Body of pancreas (tissue), 4 donors: ENCODE measurements at regions not wholly inside any gene's neighbourhood (a gene's known extent, or its start where the extent isn't known, plus 50 kb on each side); places are given as distances from the start of the nearest gene placed in this dataset.

Source experiments
- ATAC-seq: fragments of 150-250 bp; one replicate; pipeline ENCODE4 v1.9.1; 2016
- DNase-seq, 4 donors: peaks; one replicate each; pipeline ENCODE4 v3.0.0-alpha.2; 2019
- H3K27ac ChIP-seq, 4 donors: fragments of 200-600 bp; sonication (generic); 1 replicate in 3 of 4; 2 replicates in 1 of 4; pipeline versions ENCODE4 v1.5.1 to v1.6.1; 2016 to 2019; ENCODE audit warnings: mild to moderate bottlenecking in 1 of 4, mixed read lengths in 1 of 4, moderate library complexity in 1 of 4
- H3K27me3 ChIP-seq, 2 donors: fragments of 200-600 bp; sonication (generic); one replicate each; pipeline ENCODE4 v1.6.0; 2016; ENCODE audit warnings: mild to moderate bottlenecking in 1 of 2
- H3K36me3 ChIP-seq, 2 donors: fragments of 200-600 bp; sonication (generic); replicated peaks in 1 of 2; 2 replicates each; pipeline ENCODE4 v1.5.1; 2016; ENCODE audit warnings: low read depth in 2 of 2; ENCODE audit not compliant: insufficient read depth in 1 of 2
- H3K4me1 ChIP-seq: fragments of 200-600 bp; sonication (generic); one replicate; pipeline ENCODE4 v1.6.0; 2016
- H3K4me3 ChIP-seq, 2 donors: fragments of 200-600 bp; sonication (generic); 1 replicate in 1 of 2; 2 replicates in 1 of 2; pipeline ENCODE4 v1.5.1; 2016 to 2019
- H3K9me3 ChIP-seq, 3 donors: fragments of 200-600 bp; sonication (generic); 1 replicate in 2 of 3; 2 replicates in 1 of 3; pipeline ENCODE4 v1.5.1; 2016
- CTCF ChIP-seq, 7 experiments: fragments of 450-650 bp in 4 of 7; fragments of 200-600 bp in 3 of 7; sonication (generic) in 3 of 7; IDR thresholded peaks; one replicate each; pipeline ENCODE4 v1.5.1; 2016 to 2019; ENCODE audit warnings: antibody characterized with exemption in 7 of 7
- POLR2A ChIP-seq, 3 donors: fragments of 450-650 bp; IDR thresholded peaks; one replicate each; pipeline ENCODE4 v1.6.1; 2016; ENCODE audit warnings: antibody characterized with exemption in 3 of 3, mild to moderate bottlenecking in 2 of 3
- WGBS, 2 donors: methylation state at CpG; one replicate each; pipeline ENCODE4 v1.1.5; 2017; 5-methylcytosine and 5-hydroxymethylcytosine counted together
- intact Hi-C: fragments of 100-400 bp; cut with DNase I; formaldehyde crosslinking; loops from one replicate; pipeline ENCODE4 v1.15.1; 2023

DNA sequence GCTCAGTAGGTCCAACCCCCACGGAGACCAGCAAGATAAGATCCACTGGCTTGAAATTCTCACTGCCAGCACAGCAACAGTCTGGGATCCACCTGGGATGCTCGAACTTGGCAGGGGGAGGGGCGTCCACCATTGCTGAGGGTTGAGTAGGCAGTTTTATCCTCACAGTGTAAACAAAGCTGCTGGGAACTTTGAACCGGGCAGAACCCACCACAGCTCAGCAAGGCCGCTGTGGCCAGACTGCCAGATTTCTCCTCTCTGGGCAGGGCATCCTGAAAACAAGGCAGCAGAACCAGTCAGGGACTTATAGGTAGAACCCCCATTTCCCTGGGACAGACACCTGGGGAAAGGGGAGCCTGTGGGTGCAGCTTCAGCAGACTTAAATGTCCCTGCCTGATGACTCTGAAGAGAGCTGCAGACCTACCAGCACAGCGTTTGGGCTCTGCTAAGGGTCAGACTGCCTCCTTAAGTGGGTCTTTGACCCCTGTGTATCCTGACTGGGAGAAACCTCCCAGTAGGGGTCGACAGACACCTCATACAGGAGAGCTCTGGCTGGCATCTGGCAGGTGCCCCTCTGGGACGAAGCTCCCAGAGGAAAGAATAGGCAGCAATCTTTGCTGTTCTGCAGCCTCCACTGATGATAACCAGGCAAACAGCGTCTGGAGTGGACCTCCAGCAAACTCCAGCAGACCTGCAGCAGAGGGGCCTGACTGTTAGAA, 782.4 kb upstream of the EYS start:
- no peak for DNase-seq
- 32 to 42% methylated on average over 4 to 9 of the region's 9 CpGs for WGBS, 2 donors
- TF ChIP-seq CTCF (IDR thresholded peaks at IDR 0.05) (no peak), POLR2A (IDR thresholded peaks at IDR 0.05) (no peak)

GRCh38 chr6:66481216-66481615, 774.2 kb upstream of the EYS start:
- no peaks in the 10 kb centered on the region for H3K9me3 ChIP-seq
- DNase-seq: no peak
- ATAC-seq: no peak
- H3K4me1 ChIP-seq: no peaks in the 10 kb centered on the region
- WGBS, 2 donors: 72 to 77% methylated on average over 7 to 8 of the region's 8 CpGs
- no peaks in the 10 kb centered on the region for H3K27me3 ChIP-seq
- H3K4me3 ChIP-seq: no peak overlapping the region
- TF ChIP-seq POLR2A (IDR thresholded peaks at IDR 0.05) (no peak), CTCF (IDR thresholded peaks at IDR 0.05) (no peak)
- no peaks in the 10 kb centered on the region for H3K36me3 ChIP-seq
- H3K27ac ChIP-seq: no peak overlapping the region
- intact Hi-C loops: no loop called here

More for the DNA sequence above, 782.4 kb upstream of the EYS start:
- Histone ChIP-seq H3K9me3 (no peaks in the 10 kb centered on the region), H3K27me3 (no peaks in the 10 kb centered on the region), H3K27ac (no peak overlapping the region), H3K36me3 (no peaks in the 10 kb centered on the region), H3K4me1 (no peaks in the 10 kb centered on the region), H3K4me3 (no peak overlapping the region)
- intact Hi-C loops: no loop called here
- no peak for ATAC-seq

GRCh38 chr6:66478705-66479104, 771.7 kb upstream of the EYS start:
- Histone ChIP-seq H3K27ac (no peak overlapping the region), H3K9me3 (no peaks in the 10 kb centered on the region), H3K36me3 (no peaks in the 10 kb centered on the region), H3K4me1 (no peaks in the 10 kb centered on the region), H3K4me3 (no peak overlapping the region), H3K27me3 (no peaks in the 10 kb centered on the region)
- DNase-seq (no peak), ATAC-seq (no peak)
- TF ChIP-seq POLR2A (IDR thresholded peaks at IDR 0.05): no peak
- TF ChIP-seq CTCF (IDR thresholded peaks at IDR 0.05): no peak
- 72 to 79% methylated on average over 6 of the region's 6 CpGs for WGBS, 2 donors
- intact Hi-C loops: no loop called here

- intact Hi-C loops: no loop called here
- Histone ChIP-seq H3K4me3 (no peak overlapping the region), H3K9me3 (no peaks in the 10 kb centered on the region), H3K4me1 (no peaks in the 10 kb centered on the region), H3K36me3 (no peaks in the 10 kb centered on the region), H3K27me3 (no peaks in the 10 kb centered on the region), H3K27ac (no peak overlapping the region)
- ATAC-seq (no peak), DNase-seq (no peak)
- WGBS, 2 donors: 63 to 75% methylated on average over 5 of the region's 5 CpGs
- no peak for TF ChIP-seq POLR2A (IDR thresholded peaks at IDR 0.05)
These were observed 728.3 kb upstream of the EYS start for GRCh38 chr6:66435321-66435720.

DNA sequence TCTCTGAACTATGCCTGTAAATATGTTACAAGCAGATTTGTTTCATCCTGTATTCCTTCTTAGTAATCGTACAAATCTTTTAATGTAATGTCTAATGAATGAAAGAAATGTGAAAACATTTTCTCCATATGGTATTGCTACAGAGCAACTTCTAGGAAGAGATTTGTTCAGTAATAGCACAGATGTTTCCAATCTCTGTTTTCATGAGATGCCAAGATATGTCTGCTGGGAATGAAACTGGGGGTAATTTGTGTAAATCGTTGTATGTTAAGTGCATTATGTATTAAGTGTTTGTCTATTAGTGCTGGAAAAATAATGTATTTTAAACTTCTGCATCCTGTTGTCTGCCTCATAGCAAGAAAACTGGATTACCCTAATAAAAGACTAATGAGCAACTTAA, 722.2 kb upstream of the EYS start:
- WGBS, 2 donors: 28 to 45% methylated on average over 2 of the region's 2 CpGs
- ATAC-seq (no peak), DNase-seq (no peak)
- Histone ChIP-seq H3K9me3 (no peaks in the 10 kb centered on the region), H3K27ac (no peak overlapping the region), H3K4me1 (no peaks in the 10 kb centered on the region), H3K36me3 (no peaks in the 10 kb centered on the region), H3K4me3 (no peak overlapping the region), H3K27me3 (no peaks in the 10 kb centered on the region)
- intact Hi-C loops: no loop called here
- TF ChIP-seq POLR2A (IDR thresholded peaks at IDR 0.05): no peak
- no peak for TF ChIP-seq CTCF (IDR thresholded peaks at IDR 0.05)
